HG03097 (cell line): ENCODE measurements at regions not wholly inside any gene's neighbourhood (a gene's known extent, or its start where the extent isn't known, plus 50 kb on each side); places are given as distances from the start of the nearest gene placed in this dataset.
"Not testable (repeated sequence)": the region's sequence is repeated elsewhere in the genome, so short reads cannot be mapped to it uniquely, and the experiment has no call there.

Source experiments
- ATAC-seq: cut with Tn5 transposase; IDR thresholded peaks from one replicate; pipeline ENCODE4 v1.9.1; 2021; ENCODE audit not compliant: unreplicated experiment, low FRiP score

DNA sequence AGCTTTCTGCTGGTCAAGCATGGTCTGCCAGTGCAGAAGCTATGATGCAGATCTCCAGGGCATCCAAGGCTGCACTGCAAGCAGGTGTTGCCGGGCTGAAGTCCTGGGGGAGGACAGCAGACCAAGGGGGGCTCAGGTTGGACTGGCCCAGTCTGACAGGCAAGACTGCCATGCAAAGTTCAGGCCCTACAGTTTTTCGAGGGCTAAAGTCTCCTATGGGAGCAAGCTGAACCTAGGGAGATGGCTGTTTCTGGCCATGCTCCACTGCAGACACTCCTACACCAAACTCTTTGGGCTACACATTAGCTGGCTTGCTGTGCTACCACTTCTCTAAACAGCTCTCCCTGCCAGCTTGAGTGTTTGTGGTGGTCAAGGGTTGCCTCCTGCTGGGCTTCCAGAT lies 130.0 kb upstream of the SYNCRIP start:
- no peak for ATAC-seq

- no peak for ATAC-seq
Observed at GRCh38 chr6:85771925-85772430, 129.3 kb upstream of the SYNCRIP start.

DNA sequence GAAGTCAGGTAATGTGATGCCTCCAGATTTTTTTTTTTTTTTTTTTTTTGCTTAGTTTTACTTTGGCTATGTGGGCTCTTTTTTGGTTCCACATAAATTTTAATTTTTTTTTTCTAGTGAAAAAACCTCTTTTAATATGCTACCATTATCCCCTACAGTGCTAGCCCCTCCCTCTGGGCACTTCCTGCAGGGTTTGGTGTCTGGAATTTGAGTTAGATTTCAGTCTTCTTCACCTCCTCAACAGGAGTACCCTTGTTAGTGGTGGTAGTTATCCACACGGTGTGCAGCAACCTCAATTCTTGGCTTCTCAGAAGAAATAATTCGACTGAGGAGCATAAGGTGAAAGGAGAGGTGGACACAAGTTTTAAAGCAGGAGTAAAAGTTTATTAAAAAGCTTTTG lies 128.8 kb upstream of the SYNCRIP start:
- ATAC-seq: no peak

- no peak for ATAC-seq
Observed at GRCh38 chr6:85764844-85765243, 122.2 kb upstream of the SYNCRIP start.

GRCh38 chr6:85756982-85757381 lies 114.3 kb upstream of the SYNCRIP start:
- ATAC-seq: no peak

DNA sequence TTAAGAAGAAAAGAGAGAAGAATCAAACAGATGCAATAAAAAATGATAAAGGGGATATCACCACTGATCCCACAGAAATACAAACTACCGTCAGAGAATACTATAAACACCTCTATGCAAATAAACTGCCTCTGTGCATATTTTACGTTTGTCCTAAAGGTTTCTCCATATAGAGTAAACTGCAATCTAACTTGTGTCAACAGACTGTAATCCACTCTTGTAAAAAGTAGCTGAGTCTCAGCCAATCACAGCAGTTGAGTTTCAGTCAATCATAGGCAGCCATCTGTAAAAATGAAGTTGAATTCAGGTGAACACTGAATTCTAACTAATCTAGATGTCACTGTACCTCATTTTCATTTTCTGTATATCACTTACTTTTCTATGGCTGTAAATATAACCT lies 112.2 kb upstream of the SYNCRIP start:
- no peak for ATAC-seq

DNA sequence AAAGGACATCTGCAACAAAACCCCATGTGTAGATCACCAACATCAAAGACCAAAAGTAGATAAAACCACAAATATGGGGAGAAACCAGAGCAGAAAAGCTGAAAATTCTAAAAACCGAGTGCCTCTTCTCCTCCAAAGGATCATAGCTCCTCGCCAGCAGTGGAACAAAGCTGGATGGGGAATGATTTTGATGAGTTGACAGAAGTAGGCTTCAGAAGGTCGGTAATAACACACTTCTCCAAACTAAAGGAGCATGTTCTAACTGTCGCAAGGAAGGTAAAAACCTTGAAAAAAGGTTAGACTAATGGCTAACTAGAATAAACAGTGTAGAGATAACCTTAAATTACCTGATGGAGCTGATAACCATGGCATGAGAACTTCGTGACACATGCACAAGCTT lies 109.9 kb upstream of the SYNCRIP start:
- ATAC-seq: no peak

DNA sequence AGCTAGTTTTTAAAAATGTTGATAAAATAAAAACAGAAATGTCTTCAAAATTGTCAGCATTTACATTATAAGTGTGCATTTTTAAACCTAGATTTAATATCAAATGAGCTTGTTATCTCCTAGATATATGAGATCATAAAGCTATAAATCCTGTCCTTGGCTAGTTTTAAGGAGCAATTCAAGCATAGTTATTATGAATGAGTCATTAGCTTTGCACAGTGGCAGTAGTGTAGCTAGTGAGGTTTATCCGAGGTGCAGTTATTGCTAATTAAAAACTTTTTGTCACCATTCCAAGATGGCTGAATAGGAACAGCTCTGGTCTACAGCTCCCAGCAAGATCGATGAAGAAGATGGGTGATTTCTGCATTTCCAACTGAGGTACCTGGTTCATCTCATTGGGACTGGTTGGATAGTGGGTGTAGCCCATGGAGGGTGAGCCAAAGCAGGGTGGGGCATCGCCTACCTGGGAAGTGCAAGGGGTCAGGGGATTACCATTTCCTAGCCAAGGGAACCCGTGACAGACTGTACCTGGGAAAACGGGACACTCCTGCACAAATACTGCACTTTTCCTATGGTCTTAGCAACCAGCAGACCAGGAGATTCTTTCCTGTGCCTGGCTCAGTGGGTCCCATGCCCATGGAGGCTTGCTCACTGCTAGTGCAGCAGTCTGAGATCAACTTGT lies 108.8 kb upstream of the SYNCRIP start:
- ATAC-seq: no peak

GRCh38 chr6:85750146-85750545 lies 107.5 kb upstream of the SYNCRIP start:
- ATAC-seq: not testable (repeated sequence)

DNA sequence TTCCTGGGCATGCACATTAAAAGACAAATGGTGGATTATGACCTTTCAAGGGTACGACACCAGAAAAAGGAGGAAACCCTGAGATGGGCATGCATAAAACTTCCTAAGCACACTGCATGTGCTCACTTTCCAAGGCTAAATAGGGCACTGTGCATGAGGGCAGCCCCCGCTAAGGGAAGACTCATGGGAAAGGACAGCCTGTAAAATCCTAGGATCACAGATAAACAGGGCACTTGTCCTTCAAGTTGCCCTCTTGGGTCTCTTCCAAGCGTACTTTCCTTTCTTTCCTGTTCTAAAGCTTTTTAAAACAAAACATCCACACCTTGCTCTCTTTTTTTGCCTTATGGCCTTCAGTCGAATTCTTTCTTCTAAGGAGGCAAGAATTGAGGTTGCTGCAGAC lies 106.5 kb upstream of the SYNCRIP start:
- no peak for ATAC-seq

DNA sequence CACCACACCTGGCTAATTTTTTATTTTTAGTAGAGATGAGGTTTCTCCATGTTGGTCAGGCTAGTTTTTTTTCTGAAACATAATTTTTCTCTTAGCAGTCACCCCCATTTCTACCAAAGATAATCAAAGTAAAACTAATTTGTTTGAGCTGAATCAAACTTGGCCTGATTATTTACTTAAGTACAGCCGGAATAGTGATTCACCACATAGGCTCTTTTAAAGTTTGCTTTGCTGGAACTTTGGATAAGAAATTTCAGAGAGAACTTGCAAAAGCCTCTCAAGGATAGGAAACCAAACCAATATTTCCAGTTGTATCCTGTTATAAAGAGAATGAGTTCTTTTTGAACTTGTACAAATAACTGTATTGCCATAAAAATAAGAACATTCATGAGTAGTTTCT lies 105.0 kb upstream of the SYNCRIP start:
- ATAC-seq: no peak

DNA sequence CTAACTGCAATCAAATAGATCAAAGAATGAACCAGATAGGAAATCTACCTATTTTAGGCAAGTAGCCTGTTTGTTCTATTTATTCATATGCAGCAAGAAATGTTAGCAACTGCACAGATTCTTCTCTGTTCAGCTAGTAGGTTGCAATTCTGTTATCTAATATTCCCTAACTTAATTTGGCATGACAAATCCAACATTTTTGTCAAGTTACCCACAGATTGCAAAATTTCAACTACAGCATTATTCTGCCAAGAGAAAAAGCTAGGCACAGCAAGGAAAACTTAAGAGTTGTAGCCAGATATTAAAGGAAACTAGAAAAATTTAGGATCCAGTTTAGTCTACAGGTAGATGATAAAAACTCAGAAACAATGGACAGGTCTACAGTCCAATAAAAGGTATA lies 104.4 kb upstream of the SYNCRIP start:
- ATAC-seq: no peak

- ATAC-seq: no peak
Observed at GRCh38 chr6:85744433-85744970, 101.8 kb upstream of the SYNCRIP start.

DNA sequence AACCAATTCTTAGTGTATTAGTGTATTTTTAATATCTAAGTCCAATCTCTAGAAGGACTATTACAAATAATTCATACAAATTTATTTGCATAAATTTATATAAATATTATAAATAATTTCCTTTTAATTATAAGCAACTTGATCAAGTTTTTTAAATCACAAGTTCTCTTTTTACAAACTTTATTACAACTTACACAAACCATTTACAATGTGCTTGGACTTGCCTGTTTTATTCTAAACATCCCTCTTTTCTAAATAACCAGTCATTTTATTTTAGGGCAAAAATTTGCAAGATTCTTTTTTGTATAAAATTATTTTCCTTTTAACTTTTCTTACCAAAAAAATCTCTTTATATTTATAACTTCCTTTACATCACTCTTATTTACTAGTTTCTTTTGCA lies 83.5 kb upstream of the SYNCRIP start:
- no peak for ATAC-seq

- no peak for ATAC-seq
Observed at GRCh38 chr6:85715797-85716196, 73.1 kb upstream of the SYNCRIP start.

DNA sequence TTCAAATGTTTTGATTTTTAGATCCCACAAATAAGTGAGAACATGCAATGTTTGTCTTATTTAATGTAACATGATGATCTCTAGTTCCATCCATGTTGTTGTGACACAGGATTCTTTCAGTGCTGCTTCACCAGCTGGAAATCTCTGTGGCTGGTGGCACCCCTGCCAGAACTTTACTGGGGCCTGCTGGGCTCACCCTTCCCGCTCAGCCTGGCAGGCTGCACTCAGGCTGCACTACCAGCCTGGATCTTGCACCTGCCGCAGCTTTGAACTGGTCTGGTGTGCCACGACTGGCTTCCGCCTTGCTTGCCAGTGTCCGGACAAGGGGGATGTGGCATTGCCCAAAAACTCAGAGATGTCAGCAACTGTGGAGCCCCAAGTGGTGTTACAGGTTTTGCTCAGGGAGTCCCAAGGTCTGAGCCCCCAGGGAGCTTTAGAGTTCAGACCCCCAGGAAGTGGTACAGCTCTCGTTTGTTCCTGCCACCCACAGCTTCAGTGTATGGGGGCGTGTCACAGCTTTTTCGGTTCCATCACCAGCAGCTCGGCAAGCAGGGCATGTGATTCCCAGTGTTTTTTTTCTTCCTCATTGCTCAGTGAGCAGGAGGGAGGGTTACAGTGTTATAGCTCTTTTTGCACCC lies 72.3 kb upstream of the SYNCRIP start:
- no peak for ATAC-seq

DNA sequence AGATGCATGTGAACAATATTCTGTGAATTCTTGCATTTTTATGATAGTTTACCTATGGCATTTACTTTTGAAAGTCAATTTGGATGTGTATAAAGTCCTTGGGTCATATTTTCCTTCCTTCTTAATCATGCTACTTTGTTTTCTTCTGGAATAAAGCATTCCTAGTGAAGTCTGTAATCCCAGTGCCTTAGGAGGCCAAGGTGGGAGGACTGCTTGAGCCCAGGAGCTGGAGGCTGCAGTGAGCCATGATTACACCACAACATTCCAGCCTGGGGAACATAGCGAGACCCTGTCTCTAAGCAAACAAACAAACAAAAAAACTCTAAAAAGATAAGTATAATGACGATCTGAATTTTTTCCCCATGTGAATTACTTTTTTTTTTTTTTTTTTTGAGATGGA lies 69.7 kb upstream of the SYNCRIP start:
- ATAC-seq: no peak

DNA sequence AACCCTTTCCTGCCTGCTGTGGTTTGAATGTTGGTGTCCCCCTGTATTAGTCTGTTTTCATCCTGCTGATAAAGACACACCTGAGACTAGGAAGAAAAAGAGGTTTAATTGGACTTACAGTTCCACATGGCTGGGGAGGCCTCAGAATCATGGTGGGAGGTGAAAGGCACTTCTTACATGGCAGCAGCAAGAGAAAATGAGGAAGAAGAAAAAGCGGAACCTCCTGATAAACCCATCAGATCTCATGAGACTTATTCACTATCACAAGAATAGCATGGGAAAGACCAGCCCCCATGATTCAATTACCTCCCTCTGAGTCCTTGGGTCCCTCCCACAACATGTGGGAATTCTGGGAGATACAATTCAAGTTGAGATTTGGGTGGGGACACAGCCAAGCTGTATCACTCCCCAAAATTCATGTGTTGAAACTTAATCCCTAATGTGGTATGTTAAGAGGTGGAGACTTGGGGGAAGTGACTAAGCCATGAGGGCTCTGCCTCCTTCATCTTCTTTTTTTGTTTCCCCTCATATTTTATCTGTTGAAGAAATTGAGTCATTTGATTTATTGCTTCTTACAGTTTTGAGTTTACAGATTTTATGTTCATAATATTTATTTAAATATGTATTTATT lies 64.9 kb upstream of the SYNCRIP start:
- ATAC-seq: not testable (repeated sequence)

- ATAC-seq: no peak
Observed at GRCh38 chr6:85706272-85706671, 63.6 kb upstream of the SYNCRIP start.

GRCh38 chr6:85705220-85705619 lies 62.5 kb upstream of the SYNCRIP start:
- no peak for ATAC-seq

- ATAC-seq: no peak
Observed at GRCh38 chr6:85703406-85703805, 60.7 kb upstream of the SYNCRIP start.
